T47D (cell line): ENCODE measurements at regions not wholly inside any gene's neighbourhood (a gene's known extent, or its start where the extent isn't known, plus 50 kb on each side); places are given as distances from the start of the nearest gene placed in this dataset.
"Not testable (repeated sequence)": the region's sequence is repeated elsewhere in the genome, so short reads cannot be mapped to it uniquely, and the experiment has no call there.

Source experiments
- DNase-seq, 2 experiments: peaks; one replicate each; pipeline versions ENCODE4 v3.0.0 to v3.0.0-alpha.2; 2011 to 2012; ENCODE audit warnings: low read depth in 1 of 2, low spot score in 1 of 2
- JUND ChIP-seq: IDR thresholded peaks from 2 replicates; pipeline ENCODE4 v1.6.1; 2012; ENCODE audit warnings: low read depth
- in situ Hi-C: cut with HindIII; loops from 2 replicates; pipeline ENCODE4 v1.10.0; 2016; ENCODE audit warnings: low sequenced_read_pairs, low pct_unique_long_range_greater_than_20kb

GRCh38 chr15:85284497-85284896 lies 95.9 kb upstream of the AKAP13 start:
- in situ Hi-C loops: no loop called here
- no peak for TF ChIP-seq JUND
- DNase-seq: no peak

DNA sequence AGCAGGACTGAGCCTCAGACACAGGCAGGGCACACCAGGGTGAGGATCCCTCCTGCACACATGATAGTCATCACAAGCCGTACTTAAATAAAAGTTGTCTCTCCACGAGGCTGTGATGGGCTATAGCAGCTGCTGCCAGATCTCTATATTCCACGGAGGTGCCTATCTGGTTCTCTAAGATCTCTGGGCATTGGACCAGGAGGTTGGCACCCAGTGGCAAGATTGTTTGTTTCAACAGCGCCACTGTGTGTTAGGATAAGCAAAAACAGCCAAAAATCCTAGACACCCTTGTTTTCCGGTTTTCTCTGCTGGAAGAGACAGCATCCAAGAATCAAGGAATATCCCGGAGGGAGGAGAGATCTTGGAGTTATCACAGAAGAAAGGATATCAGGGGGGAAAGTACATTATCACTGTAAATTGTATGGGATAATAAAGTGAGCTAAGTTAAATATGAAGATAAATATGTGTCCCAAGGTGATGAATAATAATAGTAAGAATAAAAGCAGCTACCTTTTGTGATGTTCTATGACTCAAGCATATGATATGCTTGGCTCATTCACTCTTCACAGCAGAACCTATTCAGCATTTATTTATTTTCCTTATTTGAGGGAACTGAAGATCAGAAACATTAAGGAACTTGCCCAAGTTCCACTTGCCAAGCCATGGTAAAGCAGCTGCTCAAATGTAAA lies 90.6 kb upstream of the AKAP13 start:
- no peak for TF ChIP-seq JUND
- peak; percentile 48 to 71 for DNase-seq
- in situ Hi-C loops: no loop called here

DNA sequence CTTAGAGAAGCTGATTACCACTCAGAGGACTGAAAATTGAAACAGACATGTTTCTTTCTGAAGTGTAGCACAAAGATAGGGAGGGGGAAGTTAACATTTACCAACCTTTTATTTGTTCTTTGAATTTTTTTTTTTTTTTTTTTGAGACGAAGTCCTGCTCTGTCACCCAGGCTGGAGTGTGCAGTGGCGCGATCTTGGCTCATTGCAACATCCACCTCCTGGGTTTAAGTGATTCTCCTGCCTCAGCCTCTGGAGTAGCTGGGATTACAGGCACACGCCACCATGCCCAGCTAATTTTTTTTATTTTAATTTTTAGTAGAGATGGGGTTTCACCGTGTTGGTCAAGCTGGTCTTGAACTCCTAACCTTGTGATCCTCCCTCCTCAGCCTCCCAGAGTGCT lies 87.8 kb upstream of the AKAP13 start:
- DNase-seq, in situ Hi-C loops: not testable (repeated sequence)

GRCh38 chr15:85296615-85297402 lies 83.6 kb upstream of the AKAP13 start:
- no peak for TF ChIP-seq JUND
- peak; percentile 61 to 87 for DNase-seq
- in situ Hi-C loops: no loop called here

- in situ Hi-C loops: no loop called here
- DNase-seq: no peak
- TF ChIP-seq JUND: no peak
Measured at GRCh38 chr15:85297537-85297936, 82.9 kb upstream of the AKAP13 start.

DNA sequence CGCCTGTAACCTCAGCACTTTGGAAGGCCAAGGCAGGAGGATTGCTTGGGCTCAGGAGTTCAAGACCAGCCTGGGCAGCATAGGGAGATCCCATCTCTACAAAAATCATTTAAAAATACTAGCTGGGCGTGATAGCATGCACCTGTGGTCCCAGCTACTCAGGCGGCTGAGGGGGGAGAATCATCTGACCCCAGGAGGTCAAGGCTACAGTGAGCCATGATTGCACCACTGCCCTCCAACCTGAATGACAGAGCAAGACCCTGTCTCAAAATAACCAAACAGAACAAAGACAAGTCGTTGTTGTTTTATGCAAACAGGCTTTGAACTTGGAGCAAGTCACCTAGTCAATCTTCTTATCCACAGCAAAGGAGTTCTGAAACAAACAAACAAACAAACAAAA lies 82.0 kb upstream of the AKAP13 start:
- TF ChIP-seq JUND: no peak
- DNase-seq: no peak
- in situ Hi-C loops: no loop called here

- no peak for DNase-seq
- in situ Hi-C loops: no loop called here
- no peak for TF ChIP-seq JUND
Measured at GRCh38 chr15:85298941-85299340, 81.5 kb upstream of the AKAP13 start.

- no peak for TF ChIP-seq JUND
- in situ Hi-C loops: no loop called here
- DNase-seq: no peak
Measured at GRCh38 chr15:85302271-85302670, 78.1 kb upstream of the AKAP13 start.

DNA sequence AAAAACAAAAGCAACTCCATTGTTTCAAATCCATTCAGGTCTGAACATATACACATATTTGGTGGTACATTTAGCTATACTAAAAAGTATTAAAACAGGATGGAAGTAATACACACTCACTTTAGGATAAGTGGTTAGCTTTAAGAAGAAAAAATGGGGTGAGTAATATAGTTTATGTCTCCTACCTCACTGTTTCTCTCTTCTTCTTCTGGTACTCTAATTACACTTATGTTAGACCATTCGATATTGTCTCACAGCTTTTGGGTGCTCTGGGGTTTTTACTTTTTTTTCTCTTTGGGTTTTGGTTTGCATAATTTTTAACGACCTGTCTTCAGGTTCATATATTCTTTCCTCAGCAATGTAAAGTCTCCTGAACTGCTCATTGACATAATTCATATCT lies 75.4 kb upstream of the AKAP13 start:
- no peak for TF ChIP-seq JUND
- no peak for DNase-seq
- in situ Hi-C loops: no loop called here

DNA sequence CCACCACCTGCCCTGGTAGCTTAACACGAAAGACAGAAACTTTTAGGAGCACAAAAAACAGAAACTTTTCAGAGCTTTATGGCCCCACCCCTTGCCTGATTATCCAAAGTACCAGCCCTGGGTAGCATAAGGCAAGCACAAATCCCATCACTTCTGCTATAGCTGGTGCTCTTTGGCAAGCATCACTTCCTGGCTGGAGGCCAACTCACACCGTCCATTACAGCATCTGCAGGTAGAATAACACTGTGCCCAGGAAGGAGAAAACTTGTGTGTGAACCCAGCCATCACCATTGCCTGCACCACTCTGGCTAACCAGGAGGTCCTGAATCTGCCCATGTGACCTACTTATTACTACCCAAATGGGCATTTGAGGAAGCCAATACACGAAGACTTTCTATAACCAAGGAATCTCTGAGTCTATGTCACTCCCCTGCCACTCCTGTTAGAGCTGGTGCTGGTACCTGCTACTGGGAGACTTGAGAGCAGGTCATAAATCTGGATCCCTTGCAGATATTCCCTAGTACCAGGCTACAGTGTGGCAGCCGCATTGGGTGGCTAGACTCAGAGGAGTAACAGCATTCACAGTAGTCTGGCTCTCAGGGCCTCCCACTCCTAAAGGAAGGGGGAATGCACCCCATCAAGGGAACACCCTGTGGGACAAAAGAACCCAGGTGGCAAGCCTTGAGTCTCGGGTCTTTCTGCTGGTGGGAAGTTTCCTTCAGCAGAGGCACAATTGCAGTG lies 73.3 kb upstream of the AKAP13 start:
- TF ChIP-seq JUND: no peak
- in situ Hi-C loops: no loop called here
- no peak for DNase-seq

DNA sequence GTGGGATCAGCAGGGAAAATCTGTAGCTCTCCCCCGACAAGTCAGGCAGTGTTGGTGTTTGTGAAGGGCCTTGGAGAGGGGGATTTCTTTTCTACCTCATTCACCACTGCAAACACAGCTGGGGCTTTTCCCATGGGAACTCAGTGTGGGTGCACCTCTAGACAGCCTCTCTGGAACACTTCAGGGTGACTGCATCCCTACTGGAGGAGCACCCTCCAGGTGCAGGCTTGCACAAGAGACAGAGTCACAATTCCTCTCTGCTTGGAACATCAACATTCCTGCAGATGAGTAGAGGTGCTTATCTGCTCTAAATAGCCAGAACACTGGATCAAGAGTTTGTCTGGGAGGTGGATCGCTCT lies 72.7 kb upstream of the AKAP13 start:
- in situ Hi-C loops: no loop called here
- no peak for DNase-seq
- no peak for TF ChIP-seq JUND

- in situ Hi-C loops: no loop called here
- no peak for TF ChIP-seq JUND
- DNase-seq: no peak
Measured at GRCh38 chr15:85311647-85312046, 68.8 kb upstream of the AKAP13 start.

DNA sequence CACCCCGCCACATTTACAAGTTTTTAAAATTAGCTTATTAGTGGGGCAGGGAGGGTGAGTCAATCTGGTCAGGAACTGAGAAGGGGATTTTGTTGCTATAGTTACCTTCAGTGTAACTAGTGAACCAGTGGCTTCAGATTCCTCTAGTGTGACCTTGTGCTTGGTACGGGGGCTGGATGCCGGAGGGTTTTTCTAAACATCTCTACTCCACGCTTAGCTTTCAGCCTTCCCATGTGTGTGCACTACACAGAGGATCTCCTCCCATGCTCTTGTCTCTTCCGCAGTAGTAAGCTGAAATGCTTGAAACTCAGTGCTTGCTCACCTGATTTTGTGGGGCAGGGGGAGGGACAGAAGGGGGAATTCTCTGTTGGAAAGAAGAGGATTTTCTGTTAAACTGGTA lies 67.9 kb upstream of the AKAP13 start:
- in situ Hi-C loops: no loop called here
- no peak for DNase-seq
- TF ChIP-seq JUND: no peak
